Nucleus accumbens (tissue), 56 donors: ENCODE measurements at regions not wholly inside any gene's neighbourhood (a gene's known extent, or its start where the extent isn't known, plus 50 kb on each side); places are given as distances from the start of the nearest gene placed in this dataset.
"Not testable (repeated sequence)": the region's sequence is repeated elsewhere in the genome, so short reads cannot be mapped to it uniquely, and the experiment has no call there.

ENCODE experiments used
- DNase-seq, 56 donors: peaks; one replicate each; lab custom pipeline; 2025; lab: John Stamatoyannopoulos, UW

DNA sequence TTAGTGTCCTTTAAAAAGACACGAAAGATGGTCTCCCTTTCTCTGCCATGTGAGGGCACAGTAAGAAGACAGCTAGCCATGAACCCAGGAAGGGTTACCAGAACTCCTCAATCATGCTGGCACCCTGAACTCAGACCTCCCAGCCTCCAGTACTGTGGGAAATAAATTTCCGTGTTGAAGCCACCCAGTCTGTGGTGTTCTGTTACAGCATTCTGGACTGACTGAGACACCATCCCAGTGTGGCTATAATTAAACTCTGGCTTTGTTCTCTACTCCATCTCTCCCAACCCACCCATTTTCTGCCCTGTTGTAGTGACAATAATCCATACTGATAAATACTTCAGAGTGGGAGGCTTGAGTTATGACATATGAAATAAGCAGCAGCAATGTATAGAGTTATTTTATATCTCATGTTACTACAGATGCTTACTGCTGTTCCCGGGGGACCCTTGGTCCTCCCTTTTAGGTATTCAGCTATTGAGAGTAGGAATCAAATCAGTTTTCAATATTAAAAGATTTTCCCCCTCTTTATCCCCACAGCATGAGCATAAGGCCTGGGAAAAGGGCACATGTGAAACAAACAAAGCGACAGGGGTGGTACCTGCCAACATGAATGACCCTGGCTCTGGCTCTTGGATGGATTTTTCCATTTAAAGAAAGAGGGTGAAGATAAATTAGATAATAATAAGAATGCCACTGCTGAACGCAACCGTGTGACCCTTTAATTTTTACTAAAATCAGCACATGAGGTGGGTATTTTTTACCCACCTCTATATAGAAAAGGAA lies 224.3 kb upstream of the SLC35B3 start:
- DNase-seq = no peak

DNA sequence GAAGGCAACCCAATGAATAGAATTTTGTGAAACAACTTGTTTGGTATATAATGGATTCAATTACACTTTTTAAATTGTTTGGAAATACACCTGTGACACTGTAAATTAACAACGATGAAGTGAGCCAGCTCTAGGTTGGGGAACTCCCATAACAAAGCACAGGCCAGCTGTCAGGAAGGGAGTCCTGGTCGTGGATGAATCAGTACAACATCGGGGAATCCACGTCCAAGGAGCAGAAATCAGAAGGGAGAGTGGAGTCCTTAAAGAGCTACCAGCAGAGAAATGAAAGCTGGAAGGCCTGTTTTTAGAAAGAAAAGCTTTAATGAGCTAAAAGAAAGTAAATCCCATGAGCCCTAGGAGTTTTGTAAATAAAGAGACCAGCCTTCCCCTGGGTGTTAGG lies 223.1 kb upstream of the SLC35B3 start:
- DNase-seq = no peak

DNA sequence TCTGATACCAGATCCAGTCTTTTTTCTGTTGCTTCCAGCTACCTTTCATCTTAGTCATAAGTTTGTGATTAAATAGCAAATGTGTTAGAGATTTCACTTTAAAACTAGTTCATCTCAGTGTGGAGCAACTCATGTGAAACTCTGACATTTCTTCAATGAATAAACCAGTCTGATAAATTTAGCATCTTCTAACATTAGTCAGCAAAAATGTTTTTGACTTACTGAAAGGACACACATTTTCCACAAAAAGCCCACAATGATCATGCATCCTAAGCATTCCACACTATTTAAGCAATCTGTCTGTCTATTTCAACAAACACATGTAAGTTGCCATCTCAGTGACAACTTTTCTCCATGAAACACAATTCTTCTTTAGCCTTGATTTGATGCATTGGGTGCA lies 222.2 kb upstream of the SLC35B3 start:
- no peak for DNase-seq

DNA sequence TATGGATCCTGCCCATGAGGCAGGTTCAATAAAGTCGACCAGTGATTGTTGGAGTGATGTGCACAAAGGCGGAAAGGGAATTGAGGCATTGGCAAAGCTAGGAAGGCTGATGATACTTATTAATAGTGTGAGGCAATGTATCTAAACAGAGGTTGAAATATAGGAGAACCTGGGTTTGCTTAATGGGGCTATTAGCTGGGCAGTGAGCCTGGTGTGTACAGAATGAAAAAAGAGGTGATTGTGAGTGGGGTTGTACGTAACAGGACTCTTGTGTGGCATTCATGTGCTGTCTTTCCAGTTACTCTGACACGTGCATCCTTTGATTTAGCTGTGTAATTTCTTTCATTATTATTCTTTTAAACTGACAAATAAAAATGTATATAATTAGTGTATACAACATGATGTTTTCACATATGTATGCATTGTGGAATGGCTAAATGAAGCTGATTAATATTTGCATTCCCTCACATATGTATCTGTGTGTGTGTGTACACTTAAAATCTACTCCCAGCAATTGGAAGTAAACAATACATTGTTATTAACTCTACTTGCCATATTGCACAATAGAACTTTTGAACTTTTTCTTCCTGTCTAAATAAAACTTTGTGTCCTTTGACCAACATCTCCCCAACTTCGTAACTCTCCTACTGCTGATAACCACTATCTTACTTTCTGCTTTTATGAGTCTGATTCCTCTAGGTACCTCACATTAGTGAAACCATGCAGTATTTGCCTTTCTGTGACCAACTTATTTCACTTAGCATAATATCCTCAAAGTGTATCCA lies 220.5 kb upstream of the SLC35B3 start:
- no peak for DNase-seq

DNA sequence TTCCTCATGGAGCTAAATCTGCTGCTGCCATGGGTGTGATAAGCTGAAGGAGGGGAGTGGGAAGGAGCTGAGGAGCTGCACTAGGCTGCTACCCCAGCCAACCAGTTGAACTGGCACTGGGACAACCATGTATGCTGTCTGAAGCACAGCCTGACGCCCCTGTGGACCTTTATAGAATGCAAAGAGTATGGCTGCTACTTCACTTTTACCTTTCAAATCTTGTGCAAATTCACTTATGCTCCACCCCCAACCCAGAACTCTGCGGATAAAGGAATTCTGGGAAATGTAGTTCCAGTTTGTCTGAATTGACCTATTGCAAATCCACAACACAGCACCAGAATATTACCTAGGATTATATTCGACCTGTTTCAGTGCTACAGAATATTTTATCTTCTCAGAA lies 217.4 kb upstream of the SLC35B3 start:
- DNase-seq = no peak

DNA sequence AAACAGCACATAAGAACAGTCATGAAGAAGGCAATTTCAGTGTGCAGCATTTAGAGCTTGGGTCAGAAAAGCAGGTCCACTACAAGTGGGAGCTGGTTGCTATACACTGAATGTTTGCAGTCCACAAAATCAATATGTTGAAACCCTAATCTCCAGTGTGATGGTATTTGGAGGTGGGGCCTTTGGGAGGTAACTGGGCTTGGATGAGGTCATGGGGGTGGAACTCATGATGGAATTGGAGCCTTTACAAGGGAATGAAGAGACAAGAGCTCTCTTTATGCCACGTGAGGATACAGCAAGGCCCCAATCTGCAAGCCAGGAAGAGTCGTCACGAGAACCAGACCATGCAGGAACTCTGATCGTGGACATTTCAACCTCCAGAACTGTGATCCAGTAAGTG lies 216.7 kb upstream of the SLC35B3 start:
- DNase-seq = no peak

DNA sequence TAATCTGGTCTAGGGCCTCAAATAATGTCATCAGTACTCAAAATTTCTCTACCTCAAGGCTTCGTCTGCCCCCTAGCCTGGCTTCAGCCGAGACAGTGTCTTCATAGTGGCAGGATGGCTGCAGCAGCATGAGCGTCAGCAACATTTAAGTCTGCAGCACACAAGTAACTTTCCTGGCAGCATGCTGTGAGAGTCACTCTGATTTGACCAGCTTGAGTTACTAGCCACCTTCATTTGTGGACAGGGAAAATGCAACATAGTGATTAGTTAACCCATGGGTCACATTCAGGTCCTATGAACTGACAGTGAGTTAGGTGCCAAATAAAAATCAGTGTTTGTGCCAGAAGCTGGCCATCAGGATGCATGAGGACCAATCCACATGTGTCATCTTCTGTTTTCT lies 209.9 kb upstream of the SLC35B3 start:
- no peak for DNase-seq

DNA sequence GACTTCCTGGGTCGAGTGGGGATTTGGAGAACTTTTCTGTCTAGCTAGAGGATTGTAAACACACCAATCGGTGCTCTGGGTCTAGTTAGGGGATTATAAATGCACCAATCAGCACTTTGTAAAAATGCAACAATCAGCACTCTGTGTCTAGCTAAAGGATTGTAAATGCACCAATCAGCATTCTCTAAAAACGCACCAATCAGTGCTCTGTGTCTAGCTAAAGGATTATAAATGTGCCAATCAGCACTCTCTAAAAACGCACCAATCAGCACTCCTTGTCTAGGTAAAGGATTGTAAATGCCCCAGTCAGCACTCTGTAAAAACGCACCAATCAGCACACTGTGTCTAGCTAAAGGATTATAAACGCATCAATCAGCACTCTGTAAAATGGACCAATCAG lies 209.0 kb upstream of the SLC35B3 start:
- no peak for DNase-seq

DNA sequence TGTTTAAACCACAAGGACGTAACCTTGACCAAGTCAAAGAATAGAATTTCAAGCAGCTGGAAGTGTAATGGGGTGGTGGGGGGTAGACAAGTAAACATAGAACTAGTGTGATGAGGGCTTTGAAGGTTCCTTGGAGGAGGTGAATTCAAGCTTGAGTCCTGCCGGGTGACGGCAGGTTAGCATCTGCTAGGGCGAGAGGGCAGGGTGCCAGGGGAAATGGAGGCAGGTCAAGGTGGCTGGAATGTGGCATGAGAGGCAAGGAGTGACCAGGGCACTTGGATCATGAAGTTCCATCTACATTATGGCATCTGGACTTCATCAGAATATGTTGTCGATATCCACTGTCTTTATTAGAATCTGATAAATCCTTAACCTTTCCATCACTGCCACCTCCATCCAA lies 207.5 kb upstream of the SLC35B3 start:
- no peak for DNase-seq

DNA sequence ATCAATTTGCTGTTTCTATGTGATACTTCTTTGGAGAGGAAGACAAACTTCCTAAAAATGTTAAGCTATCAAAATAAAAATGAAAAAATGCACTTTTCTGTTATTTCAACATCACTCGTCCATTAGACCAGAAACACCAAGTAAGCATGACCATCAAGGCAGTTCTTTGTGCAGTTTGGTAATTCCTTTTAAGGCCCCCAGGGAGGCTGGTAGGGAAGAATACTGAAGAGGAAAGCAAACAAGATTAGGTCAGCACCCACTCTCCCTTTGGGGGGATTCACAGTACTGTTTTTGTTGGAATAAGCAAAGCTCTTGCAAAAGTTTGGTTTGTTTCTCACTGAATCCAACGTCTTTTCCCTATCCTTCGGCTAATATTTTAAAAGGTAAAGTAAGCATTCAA lies 206.8 kb upstream of the SLC35B3 start:
- no peak for DNase-seq

DNA sequence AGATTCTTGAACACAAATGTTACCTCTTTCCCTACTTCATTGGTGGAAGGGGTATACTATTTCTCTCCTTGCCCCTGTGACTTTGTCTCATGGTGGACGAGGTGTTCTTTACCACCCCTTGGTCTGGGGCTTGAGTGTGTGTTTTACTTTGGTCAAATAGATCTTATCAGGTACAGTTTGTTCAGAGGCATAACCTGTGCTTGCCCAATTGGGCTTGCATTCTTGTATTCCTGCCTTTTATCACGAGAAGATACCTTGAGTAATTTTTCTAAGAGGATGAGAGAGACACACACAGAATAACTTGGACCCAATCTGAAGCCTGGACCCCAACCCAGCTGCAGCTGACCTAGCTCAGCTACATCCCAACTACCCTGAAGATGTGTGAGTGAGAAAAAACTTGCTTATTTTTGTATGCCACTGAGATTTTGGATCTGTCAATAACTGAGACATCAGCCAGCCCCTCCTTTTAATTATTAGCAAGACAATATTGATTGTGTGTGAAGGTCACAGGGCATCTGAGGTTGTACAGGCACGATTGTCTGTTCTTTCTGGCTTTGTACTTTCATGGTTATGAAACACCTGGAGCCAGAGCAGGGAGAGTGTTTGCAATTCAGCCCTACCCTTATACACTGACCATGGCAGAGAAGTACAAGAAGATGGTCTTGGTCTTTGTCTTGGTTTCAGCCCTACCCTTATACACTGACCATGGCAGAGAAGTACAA lies 204.7 kb upstream of the SLC35B3 start:
- no peak for DNase-seq

DNA sequence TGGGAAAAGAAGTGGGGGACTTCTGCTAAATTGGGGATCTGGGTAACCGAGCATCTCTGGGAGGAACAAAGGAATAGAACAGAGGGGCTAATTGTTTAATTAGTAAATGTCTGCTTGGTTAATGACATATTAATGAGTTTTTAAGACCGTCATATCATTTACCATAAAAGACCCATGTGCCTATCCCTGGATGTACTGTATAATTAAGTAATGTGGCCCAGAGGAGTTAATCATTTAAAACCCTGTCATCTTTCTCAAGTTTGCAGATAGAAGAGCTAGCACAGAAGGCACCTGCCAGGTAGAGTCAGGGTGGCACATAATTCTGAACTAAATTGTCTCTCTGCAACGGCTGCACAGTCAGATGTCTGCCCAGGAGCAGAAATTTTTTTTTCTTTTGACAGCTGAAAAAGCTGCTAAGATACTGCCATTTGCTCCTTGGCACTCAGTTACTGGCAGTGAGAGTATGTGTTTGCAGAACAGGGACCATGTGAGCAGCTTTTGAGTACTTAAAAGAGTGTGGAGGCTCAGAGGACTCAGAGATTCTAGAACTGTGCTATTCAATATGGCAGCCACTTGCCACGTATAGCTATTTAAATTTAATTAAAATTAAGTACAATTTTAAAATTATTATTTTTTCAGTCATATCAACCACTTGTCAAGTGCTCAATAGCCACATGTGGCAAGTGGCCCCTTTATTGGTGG lies 202.7 kb upstream of the SLC35B3 start:
- DNase-seq = no peak

DNA sequence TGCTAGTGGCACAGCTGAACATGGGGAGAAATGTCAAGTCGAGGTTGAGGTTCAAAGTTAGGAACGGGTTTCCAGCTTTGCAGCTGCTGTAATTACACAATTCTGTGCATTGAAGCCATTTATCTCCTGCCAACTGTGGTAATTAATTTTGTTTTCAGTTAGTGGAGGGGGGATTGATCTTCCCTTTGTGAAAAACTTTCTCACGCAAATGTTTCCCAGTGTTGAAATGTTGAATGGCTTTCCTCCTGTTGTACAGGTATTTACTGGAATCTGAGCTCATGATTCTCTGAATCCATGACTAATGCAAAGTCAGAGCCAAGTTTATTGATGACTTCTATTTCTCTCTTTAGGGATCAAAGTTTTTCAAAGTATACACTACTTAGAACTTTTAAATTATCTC lies 198.4 kb upstream of the SLC35B3 start:
- DNase-seq = no peak

DNA sequence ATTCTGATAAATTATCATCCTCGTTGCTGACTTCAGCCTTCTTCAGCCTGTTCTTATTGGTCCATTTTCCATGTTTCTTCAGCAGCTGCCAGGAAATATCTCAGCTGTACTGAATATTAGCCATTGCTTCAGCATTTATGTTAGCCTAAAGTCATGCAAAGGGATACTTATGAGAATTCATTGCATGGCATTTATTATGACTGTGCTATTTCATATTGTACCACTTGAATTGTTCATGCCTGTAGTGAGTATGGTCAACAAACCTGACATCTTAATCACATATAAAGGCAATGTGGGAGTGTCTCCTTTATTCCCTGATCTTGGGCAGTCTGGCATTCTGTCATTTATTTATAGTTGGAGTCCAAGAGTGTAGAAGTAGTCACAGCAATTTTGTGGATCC lies 193.4 kb upstream of the SLC35B3 start:
- no peak for DNase-seq

DNA sequence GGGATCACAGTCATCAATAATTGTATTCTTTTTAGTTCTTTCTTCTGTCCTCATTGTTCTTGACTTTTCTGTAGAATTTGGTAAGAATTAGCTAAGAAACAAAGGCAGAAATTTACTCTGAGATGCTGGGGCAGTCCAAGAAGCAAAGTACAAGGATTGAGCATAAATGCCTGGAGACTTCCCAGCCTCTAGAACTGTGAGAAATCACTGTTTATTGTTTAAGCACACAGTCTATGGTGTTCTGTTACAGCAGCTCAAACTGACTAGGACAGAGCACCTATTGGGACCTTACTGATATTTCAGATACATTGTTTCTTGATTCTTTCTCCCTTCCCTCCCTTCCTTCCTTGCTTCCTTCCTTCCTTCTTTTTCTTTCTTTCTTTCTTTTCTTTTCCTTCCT lies 192.7 kb upstream of the SLC35B3 start:
- no peak for DNase-seq

DNA sequence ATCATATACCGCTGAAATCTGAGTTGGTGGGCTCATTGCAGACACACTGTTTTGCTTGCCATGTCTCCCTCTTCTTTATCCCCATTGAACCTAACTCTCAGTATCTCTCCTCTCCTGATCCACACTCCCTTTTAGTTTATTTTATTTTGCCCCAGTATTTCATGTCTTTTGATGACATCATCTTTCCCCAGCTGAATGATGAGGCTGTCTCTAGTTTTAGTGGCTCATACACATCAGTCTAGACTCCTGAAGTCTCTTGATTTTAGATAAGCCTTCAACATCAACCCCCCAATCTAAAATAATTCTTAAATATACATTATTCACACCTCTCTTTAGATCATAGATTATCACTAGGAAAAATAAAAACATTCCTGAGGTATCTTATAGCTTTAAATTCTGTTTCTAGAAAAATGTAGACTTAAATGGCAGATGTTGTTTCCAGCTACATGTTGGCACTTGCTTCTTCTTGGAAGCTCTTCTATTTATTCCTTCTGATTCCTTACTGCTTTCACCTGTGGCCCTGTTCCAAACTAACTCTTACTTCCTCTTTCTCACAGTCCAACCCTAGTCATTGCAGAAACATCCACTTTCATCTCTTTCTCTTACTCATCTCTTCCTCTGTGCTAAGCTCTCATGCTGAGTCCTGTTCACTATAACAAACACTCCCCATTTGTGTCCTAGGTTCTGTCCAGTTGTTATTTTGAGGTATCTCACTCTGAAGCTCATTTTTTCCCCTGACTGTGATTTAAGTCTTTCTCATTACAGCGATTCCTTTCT lies 191.9 kb upstream of the SLC35B3 start:
- no peak for DNase-seq

DNA sequence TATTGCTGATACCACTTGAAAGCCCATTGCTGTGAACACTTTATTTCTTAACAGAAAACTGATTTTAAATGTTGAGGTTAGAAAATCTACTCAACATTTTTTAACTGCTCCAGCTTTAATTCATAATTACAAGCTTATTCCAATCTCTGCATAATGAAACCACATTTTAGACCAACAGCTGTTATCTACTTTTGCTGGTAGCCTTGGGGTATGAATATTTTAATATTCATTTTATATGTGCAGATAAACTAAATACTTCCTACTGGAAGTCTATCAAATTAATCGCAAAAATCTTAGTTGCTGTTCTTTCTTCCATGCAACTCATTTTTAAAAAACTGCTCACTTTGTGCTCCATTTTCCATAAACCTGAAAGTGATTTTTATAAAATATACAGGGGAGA lies 189.3 kb upstream of the SLC35B3 start:
- no peak for DNase-seq

DNA sequence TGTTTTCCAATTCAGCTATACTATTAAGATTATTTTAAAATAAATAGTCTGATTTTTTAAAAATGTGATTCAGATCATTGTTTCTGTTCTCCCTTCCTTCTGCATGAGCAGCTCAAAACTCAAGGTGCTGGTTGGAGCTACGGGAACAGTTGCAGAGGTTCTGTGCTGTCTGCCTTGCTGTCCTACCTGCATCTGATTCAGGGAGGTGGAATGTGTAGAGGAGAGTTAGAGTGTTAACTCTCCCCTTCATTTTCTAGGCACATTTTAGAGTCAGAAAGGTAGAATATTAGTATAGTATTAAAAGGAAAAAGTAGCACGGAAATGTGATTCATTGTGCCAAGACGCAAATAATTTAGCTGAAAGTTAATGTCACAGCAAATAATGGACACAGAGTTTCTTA lies 188.1 kb upstream of the SLC35B3 start:
- no peak for DNase-seq

DNA sequence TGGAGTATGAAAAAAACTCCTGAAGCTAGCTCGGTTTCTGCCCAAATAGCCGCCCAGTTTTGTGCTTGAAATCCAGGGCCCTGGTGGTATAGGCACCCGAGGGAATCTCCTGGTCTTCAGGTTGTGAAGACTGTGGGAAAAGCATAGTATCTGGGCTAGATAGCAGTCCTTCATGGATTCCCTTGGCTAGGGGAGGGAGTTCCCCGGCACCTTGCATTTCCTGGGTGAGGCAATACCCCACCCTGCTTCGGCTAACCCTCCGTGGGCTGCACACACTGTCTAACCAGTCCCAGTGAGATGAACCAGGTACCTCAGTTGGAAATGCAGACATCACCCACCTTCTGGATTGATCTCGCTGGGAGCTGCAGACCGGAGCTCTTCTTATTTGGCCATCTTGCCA lies 184.5 kb upstream of the SLC35B3 start:
- DNase-seq = no peak

DNA sequence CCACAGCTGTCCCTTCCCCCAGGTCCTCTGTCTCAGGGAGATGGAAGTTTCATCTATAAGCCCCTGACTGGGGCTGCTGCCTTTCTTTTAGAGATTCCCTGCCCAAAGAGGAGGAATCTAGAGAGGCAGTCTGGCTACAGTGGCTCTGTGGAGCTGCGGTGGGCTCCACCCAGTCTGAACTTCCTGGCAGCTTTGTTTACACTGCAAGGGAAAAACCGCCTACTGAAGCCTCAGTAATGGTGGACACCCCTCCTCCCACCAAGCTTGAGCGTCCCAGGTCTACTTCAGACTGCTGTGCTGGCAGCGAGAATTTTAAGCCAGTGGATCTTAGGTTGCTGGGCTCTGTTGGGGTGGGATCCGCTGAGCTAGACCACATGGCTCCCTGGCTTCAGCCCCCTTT lies 184.1 kb upstream of the SLC35B3 start:
- not testable (repeated sequence) for DNase-seq
